Neural cell (in vitro differentiated cells): ENCODE measurements at regions not wholly inside any gene's neighbourhood (a gene's known extent, or its start where the extent isn't known, plus 50 kb on each side); places are given as distances from the start of the nearest gene placed in this dataset.

Experiments
- EZH2 ChIP-seq: fragments of 200-600, 300-800 bp; shearing (Covaris generic), sonication (generic); IDR thresholded peaks from 2 replicates; pipeline ENCODE4 v1.6.1; 2014; ENCODE audit warnings: antibody characterized with exemption, low read length, borderline replicate concordance, mild to moderate bottlenecking; ENCODE audit not compliant: insufficient read depth, poor library complexity, severe bottlenecking
- POLR2AphosphoS5 ChIP-seq: IDR thresholded peaks from 2 replicates; pipeline ENCODE4 v1.6.1; 2012
- TF ChIP-seq, protein P1 (sequence below): fragments of 450-650 bp; IDR thresholded peaks from 2 replicates; pipeline ENCODE4 v1.5.1; 2014; ENCODE audit warnings: antibody characterized with exemption, mild to moderate bottlenecking, moderate library complexity; ENCODE audit not compliant: poor library complexity, severe bottlenecking

DNA sequence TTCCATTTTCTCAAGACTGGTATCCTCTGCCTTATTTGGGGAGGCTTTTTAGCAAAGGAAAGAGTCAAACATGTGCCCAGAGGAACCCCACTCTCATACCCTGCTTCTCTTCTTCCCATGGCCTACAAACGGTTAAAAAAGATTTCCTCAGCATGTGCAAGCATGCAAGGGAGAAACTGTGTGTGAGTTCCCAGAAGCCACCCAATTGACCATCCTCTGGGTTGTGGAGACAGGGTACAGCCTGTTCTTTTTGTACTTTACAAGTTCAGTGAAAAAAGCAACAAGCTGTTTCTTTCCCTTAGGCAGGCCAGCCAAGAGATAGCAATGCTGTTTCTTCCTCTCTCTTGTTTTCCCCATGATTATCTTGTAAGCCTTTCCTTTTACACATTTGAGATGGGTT is 68.8 kb upstream of the MTPN start:
- no peak for TF ChIP-seq POLR2AphosphoS5
- TF ChIP-seq, protein P1, sequence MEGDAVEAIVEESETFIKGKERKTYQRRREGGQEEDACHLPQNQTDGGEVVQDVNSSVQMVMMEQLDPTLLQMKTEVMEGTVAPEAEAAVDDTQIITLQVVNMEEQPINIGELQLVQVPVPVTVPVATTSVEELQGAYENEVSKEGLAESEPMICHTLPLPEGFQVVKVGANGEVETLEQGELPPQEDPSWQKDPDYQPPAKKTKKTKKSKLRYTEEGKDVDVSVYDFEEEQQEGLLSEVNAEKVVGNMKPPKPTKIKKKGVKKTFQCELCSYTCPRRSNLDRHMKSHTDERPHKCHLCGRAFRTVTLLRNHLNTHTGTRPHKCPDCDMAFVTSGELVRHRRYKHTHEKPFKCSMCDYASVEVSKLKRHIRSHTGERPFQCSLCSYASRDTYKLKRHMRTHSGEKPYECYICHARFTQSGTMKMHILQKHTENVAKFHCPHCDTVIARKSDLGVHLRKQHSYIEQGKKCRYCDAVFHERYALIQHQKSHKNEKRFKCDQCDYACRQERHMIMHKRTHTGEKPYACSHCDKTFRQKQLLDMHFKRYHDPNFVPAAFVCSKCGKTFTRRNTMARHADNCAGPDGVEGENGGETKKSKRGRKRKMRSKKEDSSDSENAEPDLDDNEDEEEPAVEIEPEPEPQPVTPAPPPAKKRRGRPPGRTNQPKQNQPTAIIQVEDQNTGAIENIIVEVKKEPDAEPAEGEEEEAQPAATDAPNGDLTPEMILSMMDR, result no peak
- no peak for TF ChIP-seq EZH2
